Endothelial cell of umbilical vein (primary cell): ENCODE measurements at regions not wholly inside any gene's neighbourhood (a gene's known extent, or its start where the extent isn't known, plus 50 kb on each side); places are given as distances from the start of the nearest gene placed in this dataset.

Experiments
- BruUV-seq: library from RNA; stranded (reverse); fragments of 400-500 nt; replicated peaks from 2 replicates; lab custom pipeline; 2021; lab: Mats Ljungman, UMichigan
- CTCF ChIA-PET: fragments of 300-600, 350-600 bp; sonication (Branson Sonifier 250); formaldehyde crosslinking; loops from one replicate; lab custom pipeline; 2021; ENCODE audit warnings: antibody characterized with exemption, inconsistent platforms; lab: Charles Lee
- POLR2A ChIA-PET: fragments of 300-600, 350-600 bp; sonication (Branson Sonifier 250); formaldehyde crosslinking; loops from one replicate; lab custom pipeline; 2021; ENCODE audit warnings: antibody characterized with exemption, inconsistent platforms; lab: Charles Lee
- DNase-seq: peaks from one replicate; pipeline ENCODE4 v3.0.0-alpha.2; 2011; ENCODE audit warnings: low read depth, low spot score
- FAIRE-seq: peaks from 2 replicates; lab custom pipeline; 2011; peaks lifted over from hg19 to GRCh38; lab: Jason Lieb, UNC
- H2AFZ ChIP-seq: 2 replicates; pipeline ENCODE4 v1.6.0; 2012; ENCODE audit warnings: low read depth, low read length, control low read depth, inconsistent platforms
- H3K27ac ChIP-seq: 2 replicates; pipeline ENCODE4 v1.5.1; 2011; ENCODE audit warnings: low read depth, mild to moderate bottlenecking, control low read depth, low read length, moderate library complexity; ENCODE audit not compliant: insufficient read depth
- H3K27me3 ChIP-seq, 2 experiments: 2 replicates each; pipeline versions ENCODE4 v1.6.0 to v1.6.1; 2011; ENCODE audit warnings: low read length in 2 of 2, mixed read lengths in 1 of 2; ENCODE audit not compliant: control insufficient read depth in 2 of 2, insufficient read depth in 2 of 2
- H3K36me3 ChIP-seq, 2 experiments: 2 replicates in 1 of 2; 3 replicates in 1 of 2; pipeline ENCODE4 v1.5.1; 2011; ENCODE audit warnings: low read length in 2 of 2, mild to moderate bottlenecking in 1 of 2, moderate library complexity in 1 of 2; ENCODE audit not compliant: control insufficient read depth in 2 of 2, insufficient read depth in 2 of 2; ENCODE audit errors: extremely low read depth in 1 of 2
- H3K4me1 ChIP-seq: 3 replicates; pipeline ENCODE4 v1.5.1; 2011; ENCODE audit warnings: mild to moderate bottlenecking, low read length; ENCODE audit not compliant: control insufficient read depth, insufficient read depth; ENCODE audit errors: extremely low read depth
- H3K4me2 ChIP-seq: 2 replicates; pipeline ENCODE4 v1.6.1; 2011; ENCODE audit warnings: low read length, control low read depth, mixed read lengths; ENCODE audit not compliant: insufficient read depth
- H3K4me3 ChIP-seq, 3 experiments: fragments of 200-600 bp in 1 of 3; sonication (generic), shearing (Covaris generic) in 1 of 3; replicated peaks in 1 of 3; 2 replicates each; pipeline ENCODE4 v1.5.1; 2011 to 2016; ENCODE audit warnings: control low read depth in 3 of 3, low read length in 3 of 3, mild to moderate bottlenecking in 2 of 3, inconsistent platforms in 1 of 3, low read depth in 1 of 3, moderate library complexity in 1 of 3; ENCODE audit not compliant: insufficient read depth in 1 of 3
- H3K79me2 ChIP-seq: 2 replicates; pipeline ENCODE4 v1.6.0; 2012; ENCODE audit warnings: low read length, inconsistent platforms; ENCODE audit not compliant: control insufficient read depth, insufficient read depth
- H3K9ac ChIP-seq: replicated peaks from 2 replicates; pipeline ENCODE3; 2011; ENCODE audit warnings: low read length, control low read depth; ENCODE audit not compliant: insufficient read depth; ENCODE audit errors: extremely low read depth
- H3K9me1 ChIP-seq: replicated peaks from 3 replicates; pipeline ENCODE4 v1.6.0; 2011; ENCODE audit warnings: mild to moderate bottlenecking, low read length; ENCODE audit not compliant: control insufficient read depth, insufficient read depth; ENCODE audit errors: extremely low read depth
- H3K9me3 ChIP-seq: replicated peaks from 2 replicates; pipeline ENCODE4 v1.5.1; 2012; ENCODE audit warnings: low read length, inconsistent platforms; ENCODE audit not compliant: control insufficient read depth, insufficient read depth
- H4K20me1 ChIP-seq: replicated peaks from 2 replicates; pipeline ENCODE3; 2011; ENCODE audit warnings: mild to moderate bottlenecking, low read length; ENCODE audit not compliant: control insufficient read depth, insufficient read depth; ENCODE audit errors: extremely low read depth
- CTCF ChIP-seq, 2 donors: IDR thresholded peaks; 1 replicate in 1 of 2; 2 replicates in 1 of 2; pipeline ENCODE4 v1.5.1; 2011; ENCODE audit warnings: low read length in 2 of 2, mild to moderate bottlenecking in 2 of 2, moderate library complexity in 2 of 2, control low read depth in 1 of 2, inconsistent platforms in 1 of 2, low read depth in 1 of 2; ENCODE audit not compliant: insufficient read depth in 1 of 2; ENCODE audit errors: extremely low read depth in 1 of 2
- EZH2 ChIP-seq: IDR thresholded peaks from 2 replicates; pipeline ENCODE4 v1.6.1; 2012; ENCODE audit warnings: borderline replicate concordance, low read depth, mild to moderate bottlenecking, moderate library complexity, low read length, inconsistent platforms; ENCODE audit not compliant: severe bottlenecking
- FOS ChIP-seq: IDR thresholded peaks from 2 replicates; pipeline ENCODE4 v1.6.1; 2011; ENCODE audit warnings: mild to moderate bottlenecking, low read length, moderate library complexity, borderline replicate concordance; ENCODE audit not compliant: insufficient read depth
- JUN ChIP-seq: IDR thresholded peaks from 2 replicates; pipeline ENCODE4 v1.6.1; 2011; ENCODE audit warnings: borderline replicate concordance, low read depth; ENCODE audit not compliant: insufficient read length, insufficient read depth
- MYC ChIP-seq: IDR thresholded peaks from one replicate; pipeline ENCODE4 v1.6.1; 2011; ENCODE audit warnings: mild to moderate bottlenecking, low read depth, low read length
- POLR2A ChIP-seq: IDR thresholded peaks from 2 replicates; pipeline ENCODE4 v1.6.1; 2012; ENCODE audit warnings: low read depth, mild to moderate bottlenecking, control low read depth, low read length
- POLR2AphosphoS5 ChIP-seq: IDR thresholded peaks from 2 replicates; pipeline ENCODE4 v1.6.1; 2012; ENCODE audit warnings: low read depth, mild to moderate bottlenecking, control low read depth, low read length, moderate library complexity; ENCODE audit not compliant: insufficient read depth
- dilution Hi-C: fragments of 300-500 bp; cut with MboI; formaldehyde crosslinking; loops from one replicate; pipeline ENCODE4 v1.15.0; 2019; ENCODE audit warnings: low sequenced_read_pairs; ENCODE audit not compliant: extremely low pct_ligation_motif_present
- intact Hi-C: fragments of 100-400 bp; cut with micrococcal nuclease; formaldehyde crosslinking; loops from one replicate; pipeline ENCODE4 v1.10.0; 2022
- TF ChIP-seq, protein P1 (sequence below): IDR thresholded peaks from 2 replicates; pipeline ENCODE4 v1.6.1; 2011; ENCODE audit not compliant: insufficient read depth, insufficient read length

- Histone ChIP-seq H3K36me3 (no peaks in the 10 kb centered on the region), H3K9ac (no peak overlapping the region), H4K20me1 (no peaks in the 10 kb centered on the region), H3K4me2 (no peak overlapping the region), H3K9me1 (no peaks in the 10 kb centered on the region), H3K27me3 (no peaks in the 10 kb centered on the region), H3K9me3 (no peaks in the 10 kb centered on the region), H2AFZ (no peak overlapping the region), H3K27ac (no peak overlapping the region), H3K79me2 (no peaks in the 10 kb centered on the region), H3K4me1 (no peaks in the 10 kb centered on the region), H3K4me3 (no peak overlapping the region)
- CTCF ChIA-PET, result interaction anchor here (0.6 kb wide), 1 partner anchor 634 kb away, joined by 3 read pairs; no protein-coding TSS in a partner anchor
- DNase-seq, result no peak
- dilution Hi-C loops (no loop called here), intact Hi-C loops (no loop called here)
- TF ChIP-seq MYC (no peak), EZH2 (no peak), POLR2A (no peak), CTCF (IDR thresholded peaks at IDR 0.05; ENCODE audit: extremely low read depth in 1 of 2, insufficient read depth in 1 of 2, low read depth in 1 of 2, low read length in 2 of 2) (no peak), JUN (no peak), POLR2AphosphoS5 (no peak), FOS (no peak)
- TF ChIP-seq, protein P1, sequence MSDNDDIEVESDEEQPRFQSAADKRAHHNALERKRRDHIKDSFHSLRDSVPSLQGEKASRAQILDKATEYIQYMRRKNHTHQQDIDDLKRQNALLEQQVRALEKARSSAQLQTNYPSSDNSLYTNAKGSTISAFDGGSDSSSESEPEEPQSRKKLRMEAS, result no peak
- BruUV-seq, result no TSS peak
- no peak for FAIRE-seq
- POLR2A ChIA-PET, result no interaction called here
Observed at GRCh38 chr14:38743966-38744584, 359.0 kb downstream of the SEC23A start.
